NB4 (cell line): ENCODE measurements at regions not wholly inside any gene's neighbourhood (a gene's known extent, or its start where the extent isn't known, plus 50 kb on each side); places are given as distances from the start of the nearest gene placed in this dataset.
"Not testable (repeated sequence)": the region's sequence is repeated elsewhere in the genome, so short reads cannot be mapped to it uniquely, and the experiment has no call there.

Experiments
- CTCF ChIP-seq: IDR thresholded peaks from one replicate; pipeline ENCODE4 v1.5.1; 2012; ENCODE audit warnings: low read depth, low read length
- MAX ChIP-seq: IDR thresholded peaks from 2 replicates; pipeline ENCODE4 v1.6.1; 2011; ENCODE audit warnings: low read depth, low read length
- MYC ChIP-seq: IDR thresholded peaks from 2 replicates; pipeline ENCODE4 v1.6.1; 2011; ENCODE audit warnings: low read depth, low read length
- POLR2A ChIP-seq: IDR thresholded peaks from 2 replicates; pipeline ENCODE4 v1.6.1; 2011; ENCODE audit warnings: mild to moderate bottlenecking; ENCODE audit not compliant: insufficient read length; ENCODE audit errors: extremely low read depth

- not testable (repeated sequence) for TF ChIP-seq CTCF, POLR2A, MYC, MAX
These were observed 87.7 kb downstream of the COPRS start for GRCh38 chr17:31771328-31771727.
